ENCODE measurements at regions not wholly inside any gene's neighbourhood (a gene's known extent, or its start where the extent isn't known, plus 50 kb on each side); places are given as distances from the start of the nearest gene placed in this dataset.
A peak's percentile ranks its signal among the peaks of the same experiment; 100 is the strongest.

DNA sequence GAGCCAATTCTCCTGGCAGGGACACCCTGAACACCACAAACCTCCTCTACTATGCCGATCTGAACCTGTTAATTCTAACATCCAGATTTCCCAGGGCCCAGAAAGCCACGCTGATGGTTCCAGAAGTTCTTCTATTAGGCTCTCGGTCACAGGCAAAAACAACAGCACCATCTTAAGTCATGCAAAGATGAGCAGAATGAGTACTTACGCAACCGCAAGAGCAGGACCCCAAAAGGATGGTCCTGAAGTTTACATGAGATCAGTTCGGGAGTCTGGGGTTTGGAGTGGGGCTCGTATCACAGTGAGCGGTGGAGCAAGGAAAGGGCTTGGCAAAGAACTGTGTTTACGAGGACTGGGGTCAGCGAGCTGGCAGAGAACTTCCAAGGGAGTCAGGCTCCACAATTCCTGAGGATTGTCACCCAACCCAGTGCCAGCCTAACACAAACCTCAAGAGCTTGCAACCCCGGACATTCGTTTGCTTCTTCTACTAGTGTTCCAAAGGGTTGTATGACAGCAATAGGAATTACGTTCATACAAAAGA lies 532.6 kb downstream of the TNS3 start:
- no peak overlapping the region for H3K9ac ChIP-seq
- no peak overlapping the region for H3K4me3 ChIP-seq
- H3K4me2 ChIP-seq, result no peak overlapping the region

DNA sequence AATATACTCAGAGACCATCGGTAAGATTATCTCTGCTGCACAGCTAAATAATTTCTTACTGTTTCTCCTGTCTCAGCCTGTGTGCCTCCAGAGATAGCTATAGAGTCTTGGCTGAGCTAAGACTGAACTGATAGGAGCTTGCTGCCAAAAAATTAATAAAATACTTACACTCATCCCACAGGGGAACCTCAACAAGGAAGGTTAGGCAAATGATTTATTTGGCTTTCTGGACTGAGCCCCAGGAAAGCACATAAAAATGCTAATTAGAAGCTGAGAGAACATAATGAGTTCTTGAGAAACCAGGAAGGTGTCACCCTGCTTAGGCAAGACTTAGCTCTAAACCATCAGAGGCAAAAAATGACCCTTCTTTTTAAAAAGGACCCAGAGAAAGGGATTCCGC lies 534.5 kb downstream of the TNS3 start:
- H3K36me3 ChIP-seq, result no peaks in the 10 kb centered on the region
- peak overlapping the region in 7 of 11 experiments; percentile 58 to 83 (median 70); a peak in 6 of 22 replicates for H3K4me2 ChIP-seq
- peaks cover 21 to 41% (median 33%) of the 10 kb centered on the region in 10 experiments for H3K4me1 ChIP-seq
- H4K20me1 ChIP-seq, result no peaks in the 10 kb centered on the region
- TF ChIP-seq Cebpa-rat (IDR thresholded peaks at IDR 0.05), result no peak
- H3K27me3 ChIP-seq, result no peaks in the 10 kb centered on the region
- H3K4me3 ChIP-seq, result no peak overlapping the region
- H3K9me3 ChIP-seq (replicated peaks in 1 of 11), result peaks cover 2 to 8% (median 4%) of the 10 kb centered on the region in 11 experiments
- H3K9ac ChIP-seq, result no peak overlapping the region
- H3K27ac ChIP-seq, result peak overlapping the region in 6 of 11 experiments; percentile 27 to 83 (median 74); a peak in 9 of 22 replicates

More for the DNA sequence above, 532.6 kb downstream of the TNS3 start:
- TF ChIP-seq Cebpa-rat (IDR thresholded peaks at IDR 0.05), result no peak
- Histone ChIP-seq H3K36me3 (no peaks in the 10 kb centered on the region), H3K9me3 (replicated peaks in 1 of 11) (peaks cover 18 to 23% (median 20%) of the 10 kb centered on the region in 11 experiments), H3K27ac (no peak overlapping the region; a peak in 2 of 22 replicates), H3K27me3 (no peaks in the 10 kb centered on the region), H3K4me1 (peaks cover 21 to 35% (median 30%) of the 10 kb centered on the region in 10 experiments), H4K20me1 (no peaks in the 10 kb centered on the region)

DNA sequence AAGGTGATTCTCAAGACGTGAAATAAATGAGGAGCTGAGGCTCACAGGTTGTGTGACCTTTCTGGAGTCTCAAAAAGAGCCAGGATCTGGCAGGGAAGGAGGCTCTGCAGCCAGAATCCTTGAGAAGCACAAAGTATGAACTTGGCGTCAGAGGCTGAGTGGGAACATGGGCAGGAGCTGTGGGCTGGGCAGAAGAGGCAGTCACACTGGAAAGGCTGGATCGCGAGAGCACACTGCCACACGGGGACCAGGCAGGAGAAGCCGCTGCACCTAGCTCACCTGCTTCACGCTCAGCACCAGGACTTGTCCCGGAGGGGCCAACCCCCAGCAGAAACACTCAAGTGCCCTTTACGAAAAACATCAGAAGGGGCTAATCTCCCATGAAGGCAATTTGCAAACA lies 535.0 kb downstream of the TNS3 start:
- H3K27ac ChIP-seq, result peak overlapping the region in 6 of 11 experiments; percentile 27 to 83 (median 74); a peak in 10 of 22 replicates
- peak overlapping the region in 10 of 11 experiments; percentile 31 to 83 (median 72); a peak in 18 of 22 replicates for H3K4me2 ChIP-seq
- no peak for TF ChIP-seq Cebpa-rat (IDR thresholded peaks at IDR 0.05)
- no peaks in the 10 kb centered on the region for H3K27me3 ChIP-seq
- H3K4me3 ChIP-seq, result no peak overlapping the region
- peaks cover 21 to 41% (median 33%) of the 10 kb centered on the region in 10 experiments for H3K4me1 ChIP-seq
- H3K36me3 ChIP-seq, result no peaks in the 10 kb centered on the region
- H3K9me3 ChIP-seq (replicated peaks in 1 of 11), result peaks cover 0 to 3% (median 0%) of the 10 kb centered on the region in 11 experiments; a peak in 4 of 22 replicates
- 0 out of 22 replicates have a peak overlapping the region, but pooled peaks of 1 of the 11 experiments have one; percentile 52 for H3K9ac ChIP-seq
- no peaks in the 10 kb centered on the region for H4K20me1 ChIP-seq

DNA sequence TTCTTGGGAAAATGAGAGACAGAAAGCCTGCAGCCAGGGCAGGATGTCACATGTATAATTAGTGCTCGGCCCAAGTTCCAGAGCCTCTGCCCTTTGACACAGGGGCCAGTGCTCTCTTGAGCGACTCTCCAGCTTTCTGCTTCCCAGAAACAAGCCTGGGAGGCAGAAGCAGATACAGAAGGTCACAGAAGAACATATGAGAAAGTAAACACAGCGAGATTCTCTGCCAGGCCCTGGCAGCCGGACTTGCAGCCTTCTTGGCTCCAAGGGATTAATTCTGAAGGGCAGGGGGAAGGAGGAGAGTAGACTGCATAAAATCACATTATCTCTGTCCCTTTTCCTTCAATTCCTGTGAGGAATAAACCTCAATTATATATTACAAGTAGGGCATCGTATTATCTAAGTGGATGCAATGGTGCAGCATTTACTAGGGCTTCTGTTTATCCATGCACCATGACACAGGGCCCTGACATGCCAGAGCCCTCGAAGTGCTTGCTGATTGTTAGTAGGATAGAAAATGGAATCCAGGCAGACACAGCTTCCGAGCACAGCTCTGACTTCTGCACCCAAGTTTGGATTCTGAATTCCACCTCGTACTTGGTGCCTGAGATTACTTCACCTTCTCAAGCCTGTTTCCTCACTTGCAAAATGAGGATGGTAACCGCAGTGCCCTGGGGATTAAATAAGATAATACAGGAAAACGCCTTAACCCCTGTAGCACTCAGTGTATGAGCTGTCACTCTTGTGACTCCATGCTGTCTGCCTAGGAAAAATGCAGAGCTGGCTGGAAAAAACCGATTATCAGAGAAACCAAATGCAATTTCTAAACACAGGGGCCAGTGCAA lies 536.5 kb downstream of the TNS3 start:
- Histone ChIP-seq H4K20me1 (no peaks in the 10 kb centered on the region), H3K4me1 (peaks cover 28 to 49% (median 41%) of the 10 kb centered on the region in 10 experiments), H3K9me3 (replicated peaks in 1 of 11) (no peaks in the 10 kb centered on the region), H3K9ac (peak overlapping the region in 6 of 11 experiments; percentile 18 to 62 (median 51); a peak in 10 of 22 replicates), H3K4me3 (no peak overlapping the region; a peak in 1 of 20 replicates), H3K36me3 (no peaks in the 10 kb centered on the region), H3K4me2 (peak overlapping the region; percentile 47 to 83 (median 70)), H3K27me3 (no peaks in the 10 kb centered on the region), H3K27ac (peak overlapping the region in 8 of 11 experiments; percentile 20 to 83 (median 72); a peak in 15 of 22 replicates)
- TF ChIP-seq Cebpa-rat (IDR thresholded peaks at IDR 0.05), result peak in 7 of 11 experiments; percentile 32 to 84 (median 67); a peak in 11 of 22 replicates

DNA sequence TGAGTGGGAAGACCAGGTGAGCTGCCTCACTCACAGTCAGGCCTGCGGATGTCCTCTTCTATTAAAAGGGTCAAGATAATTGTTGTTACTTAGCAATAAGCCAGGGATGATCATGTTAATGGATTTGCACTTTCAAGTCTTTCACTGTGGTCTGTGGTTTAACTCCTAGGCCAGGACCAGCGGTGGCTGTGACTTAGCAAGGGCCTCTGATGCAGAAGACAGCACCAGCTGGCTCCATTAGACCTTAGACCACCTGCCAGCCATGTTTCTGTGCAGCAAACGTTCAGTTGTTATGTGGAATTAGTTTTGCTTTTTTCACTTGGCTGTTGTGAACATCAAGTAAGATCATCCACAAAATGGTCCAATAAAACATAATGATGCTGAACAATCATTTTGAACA lies 537.3 kb downstream of the TNS3 start:
- no peak for TF ChIP-seq Cebpa-rat (IDR thresholded peaks at IDR 0.05)
- H3K4me1 ChIP-seq, result peaks cover 28 to 54% (median 45%) of the 10 kb centered on the region in 10 experiments
- H3K4me3 ChIP-seq, result no peak overlapping the region
- H4K20me1 ChIP-seq, result no peaks in the 10 kb centered on the region
- H3K9me3 ChIP-seq (replicated peaks in 1 of 11), result no peaks in the 10 kb centered on the region
- no peaks in the 10 kb centered on the region for H3K27me3 ChIP-seq
- H3K36me3 ChIP-seq, result no peaks in the 10 kb centered on the region
- 0 out of 22 replicates have a peak overlapping the region, but pooled peaks of 1 of the 11 experiments have one; percentile 54 for H3K9ac ChIP-seq
- peak overlapping the region in 9 of 11 experiments; percentile 58 to 83 (median 74); a peak in 17 of 22 replicates for H3K4me2 ChIP-seq
- H3K27ac ChIP-seq, result peak overlapping the region in 6 of 11 experiments; percentile 65 to 83 (median 77); a peak in 12 of 22 replicates

DNA sequence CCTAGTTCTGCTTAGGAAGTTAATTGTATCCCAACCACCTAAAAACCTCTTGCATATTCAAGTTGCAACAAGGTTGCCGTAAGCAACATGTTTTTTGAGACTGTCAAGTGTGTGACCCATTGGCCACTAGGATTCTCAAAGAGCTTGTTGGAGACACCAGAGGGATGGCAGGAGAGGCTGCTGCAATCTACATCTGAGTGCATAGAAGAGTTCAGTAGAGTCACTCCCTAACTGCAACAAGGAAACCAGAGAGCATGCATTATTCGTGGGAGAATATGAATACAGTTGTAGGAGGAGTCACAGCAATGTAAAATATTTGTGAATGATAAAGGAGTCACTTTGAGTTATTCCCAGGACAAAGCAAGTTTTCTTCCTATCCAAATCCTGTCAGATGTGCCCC lies 538.6 kb downstream of the TNS3 start:
- Histone ChIP-seq H4K20me1 (no peaks in the 10 kb centered on the region), H3K4me2 (0 out of 22 replicates have a peak overlapping the region, but pooled peaks of 2 of the 11 experiments have one; percentile 14 to 83), H3K36me3 (no peaks in the 10 kb centered on the region), H3K9me3 (replicated peaks in 1 of 11) (no peaks in the 10 kb centered on the region), H3K9ac (no peak overlapping the region), H3K4me3 (no peak overlapping the region), H3K27ac (no peak overlapping the region), H3K4me1 (peaks cover 36 to 67% (median 58%) of the 10 kb centered on the region in 10 experiments), H3K27me3 (no peaks in the 10 kb centered on the region)
- no peak for TF ChIP-seq Cebpa-rat (IDR thresholded peaks at IDR 0.05)

DNA sequence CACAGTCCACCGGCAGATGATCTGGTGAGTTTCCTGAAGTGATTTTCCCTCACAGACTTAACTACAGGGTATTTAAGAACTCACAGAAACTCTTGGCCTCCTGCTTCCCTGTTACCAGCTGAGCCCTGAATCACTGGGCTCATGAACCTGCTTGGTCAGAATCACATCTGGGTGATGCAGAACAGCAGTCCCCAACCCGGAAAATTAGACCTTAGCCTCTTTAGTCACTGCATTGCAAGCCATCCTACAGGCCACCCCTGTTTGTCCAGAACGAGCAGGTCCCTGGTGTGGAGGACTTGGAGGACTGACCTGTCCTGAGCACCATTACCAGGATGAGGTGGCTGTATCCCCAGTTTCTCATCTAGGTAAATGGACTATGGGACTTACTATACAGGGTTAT lies 539.2 kb downstream of the TNS3 start:
- Histone ChIP-seq H3K36me3 (no peaks in the 10 kb centered on the region), H3K27me3 (no peaks in the 10 kb centered on the region), H3K9ac (no peak overlapping the region), H3K4me2 (no peak overlapping the region), H3K4me3 (no peak overlapping the region), H4K20me1 (no peaks in the 10 kb centered on the region), H3K4me1 (peaks cover 36 to 73% (median 65%) of the 10 kb centered on the region in 10 experiments), H3K27ac (peak overlapping the region in 3 of 11 experiments; percentile 30 to 51 (median 30); a peak in 5 of 22 replicates), H3K9me3 (replicated peaks in 1 of 11) (no peaks in the 10 kb centered on the region)
- no peak for TF ChIP-seq Cebpa-rat (IDR thresholded peaks at IDR 0.05)

DNA sequence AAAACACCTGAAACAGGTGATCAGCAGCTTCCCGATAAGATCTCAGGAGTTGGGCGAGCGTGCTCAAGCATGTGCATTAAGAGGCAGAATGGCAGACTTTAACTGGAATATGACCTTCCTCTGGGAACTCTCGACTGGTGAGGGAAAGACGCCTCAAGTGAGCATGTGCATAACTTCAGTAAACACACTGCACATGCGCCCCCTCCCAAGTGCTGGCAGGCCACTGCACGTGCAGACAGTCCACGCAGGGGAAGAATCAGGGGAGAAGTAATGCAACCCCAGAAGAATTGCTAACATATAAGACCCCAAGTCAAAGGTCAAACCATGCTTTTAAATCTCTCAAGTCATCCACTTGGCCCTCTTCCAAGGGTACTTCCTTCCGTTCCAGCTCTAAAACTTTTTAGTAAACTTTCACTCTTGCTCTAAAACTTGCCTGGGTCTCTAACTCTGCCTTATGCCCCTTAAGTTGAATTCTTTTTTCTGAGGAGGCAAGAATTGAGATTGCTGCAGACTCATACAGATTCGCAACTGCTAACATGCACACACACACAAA lies 541.0 kb downstream of the TNS3 start:
- no peak overlapping the region for H3K9ac ChIP-seq
- peak overlapping the region in 10 of 11 experiments; percentile 31 to 70 (median 48); a peak in 19 of 22 replicates for H3K4me2 ChIP-seq
- no peaks in the 10 kb centered on the region for H3K9me3 ChIP-seq (replicated peaks in 1 of 11)
- no peak overlapping the region for H3K4me3 ChIP-seq
- peaks cover 24 to 72% (median 60%) of the 10 kb centered on the region in 10 experiments for H3K4me1 ChIP-seq
- H4K20me1 ChIP-seq, result no peaks in the 10 kb centered on the region
- peak overlapping the region in 4 of 11 experiments; percentile 0 to 50 (median 26); a peak in 5 of 22 replicates for H3K27ac ChIP-seq
- TF ChIP-seq Cebpa-rat (IDR thresholded peaks at IDR 0.05), result no peak
- H3K36me3 ChIP-seq, result no peaks in the 10 kb centered on the region
- H3K27me3 ChIP-seq, result no peaks in the 10 kb centered on the region
